ENCODE measurements at regions not wholly inside any gene's neighbourhood (a gene's known extent, or its start where the extent isn't known, plus 50 kb on each side); places are given as distances from the start of the nearest gene placed in this dataset.

DNA sequence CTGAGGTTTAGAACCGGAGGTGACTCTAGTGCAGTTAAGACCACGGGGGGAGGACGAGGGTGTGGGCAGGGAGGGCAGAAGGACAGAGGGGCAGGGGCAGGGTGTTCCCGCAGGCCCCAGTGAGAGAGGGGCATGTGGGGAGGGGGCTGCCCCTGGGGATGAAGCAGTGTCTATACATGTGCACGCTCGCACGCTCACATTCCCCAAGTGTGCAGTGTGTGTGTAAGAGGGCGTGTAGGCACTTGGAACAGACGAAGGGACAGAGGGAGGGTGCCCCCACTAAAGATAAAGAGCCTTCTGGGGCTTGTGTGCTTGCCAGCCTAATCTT lies 69.5 kb upstream of the MEF2A start:
- Histone ChIP-seq H3K4me3 (ENCODE audit: low read depth in 2 of 2, low read length in 2 of 2) (no peak overlapping the region), H3K4me1 (ENCODE audit: control insufficient read depth, insufficient read depth, low read length) (no peaks in the 10 kb centered on the region), H3K36me3 (ENCODE audit: control insufficient read depth, insufficient read depth, low read length) (no peaks in the 10 kb centered on the region), H3K27ac (ENCODE audit: low read length) (no peak overlapping the region), H3K27me3 (ENCODE audit: control insufficient read depth, insufficient read depth, low read length) (no peaks in the 10 kb centered on the region), H3K9me3 (ENCODE audit: control insufficient read depth, insufficient read depth, low read depth, low read length) (no peaks in the 10 kb centered on the region)
- ATAC-seq (no peak), DNase-seq (ENCODE audit: low read depth, low spot score) (no peak)
- intact Hi-C loops (cut with micrococcal nuclease; ENCODE audit: unreplicated experiment): no loop called here
- POLR2A ChIA-PET: no interaction called here
- no peak for TF ChIP-seq TCF7L2 (IDR thresholded peaks at IDR 0.05; ENCODE audit: low read depth, low read length)
- TF ChIP-seq, protein P1, sequence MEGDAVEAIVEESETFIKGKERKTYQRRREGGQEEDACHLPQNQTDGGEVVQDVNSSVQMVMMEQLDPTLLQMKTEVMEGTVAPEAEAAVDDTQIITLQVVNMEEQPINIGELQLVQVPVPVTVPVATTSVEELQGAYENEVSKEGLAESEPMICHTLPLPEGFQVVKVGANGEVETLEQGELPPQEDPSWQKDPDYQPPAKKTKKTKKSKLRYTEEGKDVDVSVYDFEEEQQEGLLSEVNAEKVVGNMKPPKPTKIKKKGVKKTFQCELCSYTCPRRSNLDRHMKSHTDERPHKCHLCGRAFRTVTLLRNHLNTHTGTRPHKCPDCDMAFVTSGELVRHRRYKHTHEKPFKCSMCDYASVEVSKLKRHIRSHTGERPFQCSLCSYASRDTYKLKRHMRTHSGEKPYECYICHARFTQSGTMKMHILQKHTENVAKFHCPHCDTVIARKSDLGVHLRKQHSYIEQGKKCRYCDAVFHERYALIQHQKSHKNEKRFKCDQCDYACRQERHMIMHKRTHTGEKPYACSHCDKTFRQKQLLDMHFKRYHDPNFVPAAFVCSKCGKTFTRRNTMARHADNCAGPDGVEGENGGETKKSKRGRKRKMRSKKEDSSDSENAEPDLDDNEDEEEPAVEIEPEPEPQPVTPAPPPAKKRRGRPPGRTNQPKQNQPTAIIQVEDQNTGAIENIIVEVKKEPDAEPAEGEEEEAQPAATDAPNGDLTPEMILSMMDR (IDR thresholded peaks at IDR 0.05): no peak
- no peak for TF ChIP-seq POLR2AphosphoS5 (IDR thresholded peaks at IDR 0.05; ENCODE audit: low read depth, low read length)
- no peak for TF ChIP-seq SIN3A (IDR thresholded peaks at IDR 0.05; ENCODE audit: borderline replicate concordance, insufficient read depth, low read depth, low read length)
- TF ChIP-seq, protein P2, sequence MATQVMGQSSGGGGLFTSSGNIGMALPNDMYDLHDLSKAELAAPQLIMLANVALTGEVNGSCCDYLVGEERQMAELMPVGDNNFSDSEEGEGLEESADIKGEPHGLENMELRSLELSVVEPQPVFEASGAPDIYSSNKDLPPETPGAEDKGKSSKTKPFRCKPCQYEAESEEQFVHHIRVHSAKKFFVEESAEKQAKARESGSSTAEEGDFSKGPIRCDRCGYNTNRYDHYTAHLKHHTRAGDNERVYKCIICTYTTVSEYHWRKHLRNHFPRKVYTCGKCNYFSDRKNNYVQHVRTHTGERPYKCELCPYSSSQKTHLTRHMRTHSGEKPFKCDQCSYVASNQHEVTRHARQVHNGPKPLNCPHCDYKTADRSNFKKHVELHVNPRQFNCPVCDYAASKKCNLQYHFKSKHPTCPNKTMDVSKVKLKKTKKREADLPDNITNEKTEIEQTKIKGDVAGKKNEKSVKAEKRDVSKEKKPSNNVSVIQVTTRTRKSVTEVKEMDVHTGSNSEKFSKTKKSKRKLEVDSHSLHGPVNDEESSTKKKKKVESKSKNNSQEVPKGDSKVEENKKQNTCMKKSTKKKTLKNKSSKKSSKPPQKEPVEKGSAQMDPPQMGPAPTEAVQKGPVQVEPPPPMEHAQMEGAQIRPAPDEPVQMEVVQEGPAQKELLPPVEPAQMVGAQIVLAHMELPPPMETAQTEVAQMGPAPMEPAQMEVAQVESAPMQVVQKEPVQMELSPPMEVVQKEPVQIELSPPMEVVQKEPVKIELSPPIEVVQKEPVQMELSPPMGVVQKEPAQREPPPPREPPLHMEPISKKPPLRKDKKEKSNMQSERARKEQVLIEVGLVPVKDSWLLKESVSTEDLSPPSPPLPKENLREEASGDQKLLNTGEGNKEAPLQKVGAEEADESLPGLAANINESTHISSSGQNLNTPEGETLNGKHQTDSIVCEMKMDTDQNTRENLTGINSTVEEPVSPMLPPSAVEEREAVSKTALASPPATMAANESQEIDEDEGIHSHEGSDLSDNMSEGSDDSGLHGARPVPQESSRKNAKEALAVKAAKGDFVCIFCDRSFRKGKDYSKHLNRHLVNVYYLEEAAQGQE (IDR thresholded peaks at IDR 0.05; ENCODE audit: insufficient read depth in 1 of 2, low read depth in 2 of 2, low read length in 1 of 2): no peak
- CTCF ChIA-PET: no interaction called here
- in situ Hi-C loops (cut with HindIII; ENCODE audit: low pct_unique_long_range_greater_than_20kb, low sequenced_read_pairs): no loop called here
- no TSS peak for BruUV-seq (replicated peaks)

DNA sequence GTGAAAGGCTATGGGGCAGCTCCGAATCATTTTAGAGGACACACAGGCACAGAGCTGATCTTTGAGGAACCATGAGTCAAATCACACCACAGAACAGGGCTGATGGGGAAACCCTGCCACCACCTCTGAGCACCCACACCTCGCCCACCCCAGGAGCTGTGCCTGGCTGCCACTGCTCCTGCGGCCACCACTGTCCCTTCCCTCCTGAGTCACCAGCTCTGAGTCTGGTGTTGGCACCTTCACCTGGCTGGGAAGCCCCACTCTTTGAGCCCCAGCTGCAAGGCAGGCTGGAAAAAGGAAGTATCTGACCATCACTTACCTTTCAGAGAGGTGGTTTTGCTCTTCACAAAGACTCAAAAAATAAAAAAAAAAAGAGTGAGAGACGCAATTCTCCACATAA lies 63.6 kb upstream of the MEF2A start:
- Histone ChIP-seq H3K4me3 (ENCODE audit: low read depth in 2 of 2, low read length in 2 of 2) (no peak overlapping the region), H3K27me3 (ENCODE audit: control insufficient read depth, insufficient read depth, low read length) (no peaks in the 10 kb centered on the region), H3K4me1 (ENCODE audit: control insufficient read depth, insufficient read depth, low read length) (no peaks in the 10 kb centered on the region), H3K36me3 (ENCODE audit: control insufficient read depth, insufficient read depth, low read length) (no peaks in the 10 kb centered on the region), H3K27ac (ENCODE audit: low read length) (no peak overlapping the region), H3K9me3 (ENCODE audit: control insufficient read depth, insufficient read depth, low read depth, low read length) (no peaks in the 10 kb centered on the region)
- TF ChIP-seq POLR2AphosphoS5 (IDR thresholded peaks at IDR 0.05; ENCODE audit: low read depth, low read length): no peak
- ChIA-PET CTCF (no interaction called here), POLR2A (no interaction called here)
- in situ Hi-C loops (cut with HindIII; ENCODE audit: low pct_unique_long_range_greater_than_20kb, low sequenced_read_pairs) (no loop called here), intact Hi-C loops (cut with micrococcal nuclease; ENCODE audit: unreplicated experiment) (no loop called here)
- DNase-seq (ENCODE audit: low read depth, low spot score): no peak
- no peak for ATAC-seq
- no TSS peak for BruUV-seq (replicated peaks)

DNA sequence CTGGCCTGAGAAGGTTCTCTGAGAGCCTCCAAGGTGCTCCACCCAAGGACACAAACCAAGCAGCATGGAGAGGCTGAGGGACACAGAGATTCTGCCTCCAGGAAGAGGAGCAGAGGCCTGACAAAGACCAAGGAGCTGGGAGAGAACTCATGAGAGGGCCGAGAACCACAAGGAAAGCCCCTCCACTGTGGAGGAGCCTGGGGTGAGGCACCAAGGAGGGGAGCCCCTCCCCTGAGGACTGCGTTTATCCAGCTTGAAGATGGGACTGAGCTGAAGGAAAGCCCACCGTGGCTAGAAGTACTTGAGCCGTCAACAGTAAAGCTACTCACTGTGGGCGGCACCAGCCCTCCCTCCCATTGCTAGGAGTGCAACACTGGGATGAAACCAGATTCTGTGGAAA lies 63.1 kb upstream of the MEF2A start:
- no peak for DNase-seq (ENCODE audit: low read depth, low spot score)
- H3K9me3 ChIP-seq (ENCODE audit: control insufficient read depth, insufficient read depth, low read depth, low read length): no peaks in the 10 kb centered on the region
- no peak overlapping the region for H3K4me3 ChIP-seq (ENCODE audit: low read depth in 2 of 2, low read length in 2 of 2)
- in situ Hi-C loops (cut with HindIII; ENCODE audit: low pct_unique_long_range_greater_than_20kb, low sequenced_read_pairs): no loop called here
- intact Hi-C loops (cut with micrococcal nuclease; ENCODE audit: unreplicated experiment): no loop called here
- no peak overlapping the region for H3K27ac ChIP-seq (ENCODE audit: low read length)
- POLR2A ChIA-PET: no interaction called here
- BruUV-seq (replicated peaks): no TSS peak
- no peaks in the 10 kb centered on the region for H3K27me3 ChIP-seq (ENCODE audit: control insufficient read depth, insufficient read depth, low read length)
- TF ChIP-seq, protein P2 (IDR thresholded peaks at IDR 0.05; ENCODE audit: insufficient read depth in 1 of 2, low read depth in 2 of 2, low read length in 1 of 2): no peak
- TF ChIP-seq, protein P1 (IDR thresholded peaks at IDR 0.05): no peak
- TF ChIP-seq SIN3A (IDR thresholded peaks at IDR 0.05; ENCODE audit: borderline replicate concordance, insufficient read depth, low read depth, low read length) (no peak), TCF7L2 (IDR thresholded peaks at IDR 0.05; ENCODE audit: low read depth, low read length) (no peak), POLR2AphosphoS5 (IDR thresholded peaks at IDR 0.05; ENCODE audit: low read depth, low read length) (no peak)
- H3K36me3 ChIP-seq (ENCODE audit: control insufficient read depth, insufficient read depth, low read length): no peaks in the 10 kb centered on the region
- no peak for ATAC-seq
- H3K4me1 ChIP-seq (ENCODE audit: control insufficient read depth, insufficient read depth, low read length): no peaks in the 10 kb centered on the region
- CTCF ChIA-PET: no interaction called here
